ENCODE measurements at regions not wholly inside any gene's neighbourhood (a gene's known extent, or its start where the extent isn't known, plus 50 kb on each side); places are given as distances from the start of the nearest gene placed in this dataset.
"Not testable (repeated sequence)": the region's sequence is repeated elsewhere in the genome, so short reads cannot be mapped to it uniquely, and the experiment has no call there.

DNA sequence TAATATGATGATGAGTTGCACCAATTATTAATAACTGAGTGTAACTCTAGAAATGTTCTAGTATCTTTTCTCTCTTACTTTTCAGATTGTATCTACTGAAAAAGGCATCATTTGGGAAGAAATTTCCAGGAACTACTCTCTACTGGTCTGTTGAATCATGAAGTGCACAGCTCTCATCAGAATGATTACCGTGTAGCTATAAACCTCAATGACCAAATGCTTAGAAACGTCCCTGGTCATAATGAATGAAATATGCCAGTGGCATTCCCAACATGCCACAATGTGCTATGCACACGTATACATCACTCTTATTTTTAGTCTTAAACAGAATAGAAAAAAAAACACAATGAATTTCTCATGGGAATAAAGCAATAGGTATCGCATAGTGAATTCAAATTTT, 534.3 kb upstream of the OLFM3 start:
- H3K4me1 Mint-ChIP-seq (ENCODE audit: unreplicated experiment): no peaks in the 10 kb centered on the region
- H3K27me3 Mint-ChIP-seq (ENCODE audit: unreplicated experiment): no peaks in the 10 kb centered on the region
- H3K36me3 Mint-ChIP-seq (ENCODE audit: low read depth, unreplicated experiment): no peaks in the 10 kb centered on the region
- H3K9me3 Mint-ChIP-seq (ENCODE audit: unreplicated experiment): no peaks in the 10 kb centered on the region
- TF ChIP-seq, protein P1, sequence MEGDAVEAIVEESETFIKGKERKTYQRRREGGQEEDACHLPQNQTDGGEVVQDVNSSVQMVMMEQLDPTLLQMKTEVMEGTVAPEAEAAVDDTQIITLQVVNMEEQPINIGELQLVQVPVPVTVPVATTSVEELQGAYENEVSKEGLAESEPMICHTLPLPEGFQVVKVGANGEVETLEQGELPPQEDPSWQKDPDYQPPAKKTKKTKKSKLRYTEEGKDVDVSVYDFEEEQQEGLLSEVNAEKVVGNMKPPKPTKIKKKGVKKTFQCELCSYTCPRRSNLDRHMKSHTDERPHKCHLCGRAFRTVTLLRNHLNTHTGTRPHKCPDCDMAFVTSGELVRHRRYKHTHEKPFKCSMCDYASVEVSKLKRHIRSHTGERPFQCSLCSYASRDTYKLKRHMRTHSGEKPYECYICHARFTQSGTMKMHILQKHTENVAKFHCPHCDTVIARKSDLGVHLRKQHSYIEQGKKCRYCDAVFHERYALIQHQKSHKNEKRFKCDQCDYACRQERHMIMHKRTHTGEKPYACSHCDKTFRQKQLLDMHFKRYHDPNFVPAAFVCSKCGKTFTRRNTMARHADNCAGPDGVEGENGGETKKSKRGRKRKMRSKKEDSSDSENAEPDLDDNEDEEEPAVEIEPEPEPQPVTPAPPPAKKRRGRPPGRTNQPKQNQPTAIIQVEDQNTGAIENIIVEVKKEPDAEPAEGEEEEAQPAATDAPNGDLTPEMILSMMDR (IDR thresholded peaks at IDR 0.05; ENCODE audit: unreplicated experiment): no peak
- no peak overlapping the region for H3K4me3 Mint-ChIP-seq (ENCODE audit: unreplicated experiment)
- no peak for DNase-seq (ENCODE audit: low spot score)
- H3K27ac Mint-ChIP-seq (ENCODE audit: unreplicated experiment): no peak overlapping the region

DNA sequence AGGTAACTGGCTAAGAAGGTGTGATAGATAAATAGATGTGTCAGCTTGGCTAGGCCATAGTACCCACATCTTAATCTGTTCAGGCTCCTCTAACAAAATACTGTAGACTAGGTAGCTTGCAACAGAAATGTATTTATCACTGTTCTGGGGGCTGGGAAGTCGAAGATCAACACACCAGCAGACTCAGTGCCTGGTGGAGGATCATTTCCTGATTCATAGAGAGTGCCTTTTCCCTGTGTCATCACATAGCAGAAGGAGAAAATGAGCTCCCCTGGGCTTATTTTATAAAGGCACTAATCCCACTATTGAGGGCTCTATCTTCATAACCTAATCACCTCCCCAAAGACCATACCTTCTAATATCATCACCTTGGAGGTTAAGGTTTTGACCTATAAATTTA, 532.7 kb upstream of the OLFM3 start:
- no peaks in the 10 kb centered on the region for H3K9me3 Mint-ChIP-seq (ENCODE audit: unreplicated experiment)
- TF ChIP-seq, protein P1 (IDR thresholded peaks at IDR 0.05; ENCODE audit: unreplicated experiment): no peak
- H3K27me3 Mint-ChIP-seq (ENCODE audit: unreplicated experiment): no peaks in the 10 kb centered on the region
- H3K27ac Mint-ChIP-seq (ENCODE audit: unreplicated experiment): no peak overlapping the region
- no peaks in the 10 kb centered on the region for H3K36me3 Mint-ChIP-seq (ENCODE audit: low read depth, unreplicated experiment)
- H3K4me3 Mint-ChIP-seq (ENCODE audit: unreplicated experiment): no peak overlapping the region
- H3K4me1 Mint-ChIP-seq (ENCODE audit: unreplicated experiment): no peaks in the 10 kb centered on the region
- DNase-seq (ENCODE audit: low spot score): no peak

DNA sequence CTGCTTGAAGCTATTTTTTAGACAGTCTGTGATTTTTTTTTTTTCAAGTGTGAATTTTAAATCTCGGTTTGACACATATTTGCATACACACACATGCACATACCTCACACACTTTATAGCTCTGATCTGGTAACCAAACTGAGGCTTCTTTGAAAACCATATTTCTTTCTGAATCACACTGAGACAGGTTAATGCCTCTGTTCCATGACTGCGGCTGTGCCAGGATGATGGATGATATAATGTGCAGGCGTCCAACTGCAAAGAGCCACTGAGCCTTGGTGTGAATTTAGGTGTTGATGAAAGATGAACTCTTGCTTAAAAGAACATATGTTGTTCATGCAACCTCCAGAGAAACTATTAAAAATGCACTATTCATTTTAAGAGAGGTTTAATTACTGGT, 504.0 kb upstream of the OLFM3 start:
- peaks cover 3% of the 10 kb centered on the region for H3K9me3 Mint-ChIP-seq (ENCODE audit: unreplicated experiment)

DNA sequence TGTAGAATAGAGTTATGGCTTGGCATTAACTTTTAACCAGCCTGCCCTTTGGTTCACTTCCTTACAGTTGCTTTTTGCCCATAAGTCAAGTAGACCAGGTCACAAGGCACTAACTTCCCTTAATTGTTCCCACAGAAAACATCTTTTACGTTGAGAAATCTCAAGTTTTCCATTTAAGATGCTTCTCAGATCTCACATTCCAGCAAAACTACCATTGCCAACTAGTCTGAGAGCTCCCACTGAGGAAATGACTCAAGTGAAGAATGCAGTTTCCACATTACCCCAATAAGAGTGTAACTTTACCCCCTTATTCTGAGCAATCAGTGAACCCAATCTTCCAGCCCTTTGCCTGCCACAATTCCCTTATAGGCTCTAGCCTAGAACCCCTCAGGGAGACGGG, 502.2 kb upstream of the OLFM3 start:
- peaks cover 2% of the 10 kb centered on the region for H3K27me3 Mint-ChIP-seq (ENCODE audit: unreplicated experiment)
- H3K27ac Mint-ChIP-seq (ENCODE audit: unreplicated experiment): no peak overlapping the region
- no peaks in the 10 kb centered on the region for H3K36me3 Mint-ChIP-seq (ENCODE audit: low read depth, unreplicated experiment)
- no peak overlapping the region for H3K4me3 Mint-ChIP-seq (ENCODE audit: unreplicated experiment)
- H3K9me3 Mint-ChIP-seq (ENCODE audit: unreplicated experiment): peaks cover 3% of the 10 kb centered on the region
- H3K4me1 Mint-ChIP-seq (ENCODE audit: unreplicated experiment): no peaks in the 10 kb centered on the region
- DNase-seq (ENCODE audit: low spot score): no peak
- TF ChIP-seq, protein P1 (IDR thresholded peaks at IDR 0.05; ENCODE audit: unreplicated experiment): no peak

More for the DNA sequence above, 504.0 kb upstream of the OLFM3 start:
- Mint-ChIP-seq H3K4me1 (ENCODE audit: unreplicated experiment) (no peaks in the 10 kb centered on the region), H3K4me3 (ENCODE audit: unreplicated experiment) (no peak overlapping the region), H3K27ac (ENCODE audit: unreplicated experiment) (no peak overlapping the region), H3K27me3 (ENCODE audit: unreplicated experiment) (no peaks in the 10 kb centered on the region), H3K36me3 (ENCODE audit: low read depth, unreplicated experiment) (no peaks in the 10 kb centered on the region)
- DNase-seq (ENCODE audit: low spot score): no peak
- TF ChIP-seq, protein P1 (IDR thresholded peaks at IDR 0.05; ENCODE audit: unreplicated experiment): no peak

DNA sequence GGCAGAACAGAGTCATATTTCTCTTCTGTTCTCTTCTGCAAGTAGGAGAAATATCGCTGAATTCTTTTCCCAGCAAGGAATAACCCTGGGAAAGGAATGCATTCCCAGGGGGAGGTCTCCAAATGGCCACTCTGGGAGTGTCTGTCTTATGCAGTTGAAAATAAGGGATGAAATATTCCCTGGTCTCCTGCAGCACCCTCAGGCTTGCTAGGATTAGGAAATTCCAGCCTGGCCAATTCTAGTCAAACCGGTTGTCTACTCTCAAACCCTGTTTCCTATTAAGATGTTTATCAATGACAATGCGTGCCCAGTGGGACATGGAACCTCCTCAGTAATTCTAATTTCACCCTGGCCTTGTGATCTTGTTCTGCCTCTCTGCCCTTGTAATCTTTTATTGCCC, 501.1 kb upstream of the OLFM3 start:
- H3K4me1 Mint-ChIP-seq (ENCODE audit: unreplicated experiment); H3K27me3 Mint-ChIP-seq (ENCODE audit: unreplicated experiment); H3K9me3 Mint-ChIP-seq (ENCODE audit: unreplicated experiment); DNase-seq (ENCODE audit: low spot score); H3K4me3 Mint-ChIP-seq (ENCODE audit: unreplicated experiment); H3K27ac Mint-ChIP-seq (ENCODE audit: unreplicated experiment); H3K36me3 Mint-ChIP-seq (ENCODE audit: low read depth, unreplicated experiment): not testable (repeated sequence)

DNA sequence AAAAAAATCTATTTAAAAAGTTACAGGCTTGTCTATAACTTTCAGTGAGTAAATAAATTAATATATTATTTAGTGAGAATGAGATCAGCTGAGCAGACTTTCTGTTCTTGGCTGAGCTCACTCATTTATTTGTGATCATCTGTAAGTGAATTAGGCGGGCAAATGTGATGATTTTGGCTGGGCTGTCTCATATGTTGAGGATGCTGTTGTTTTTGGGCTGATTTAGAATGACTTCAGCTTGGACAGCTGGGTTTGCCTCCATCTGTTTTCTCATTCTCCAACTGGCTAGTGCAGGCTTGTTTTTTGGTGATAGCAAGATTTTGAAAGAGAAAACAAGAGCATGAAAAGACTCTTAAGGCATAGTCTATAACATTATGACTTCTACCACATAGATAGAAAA, 475.8 kb upstream of the OLFM3 start:
- Mint-ChIP-seq H3K36me3 (ENCODE audit: low read depth, unreplicated experiment) (no peaks in the 10 kb centered on the region), H3K4me3 (ENCODE audit: unreplicated experiment) (no peak overlapping the region), H3K27ac (ENCODE audit: unreplicated experiment) (no peak overlapping the region), H3K4me1 (ENCODE audit: unreplicated experiment) (no peaks in the 10 kb centered on the region), H3K27me3 (ENCODE audit: unreplicated experiment) (no peaks in the 10 kb centered on the region), H3K9me3 (ENCODE audit: unreplicated experiment) (no peaks in the 10 kb centered on the region)
- TF ChIP-seq, protein P1 (IDR thresholded peaks at IDR 0.05; ENCODE audit: unreplicated experiment): no peak
- DNase-seq (ENCODE audit: low spot score): no peak

Measured in endothelial cell (in vitro differentiated cells).